ENCODE measurements at regions not wholly inside any gene's neighbourhood (a gene's known extent, or its start where the extent isn't known, plus 50 kb on each side); places are given as distances from the start of the nearest gene placed in this dataset.

- TF ChIP-seq, protein P1, sequence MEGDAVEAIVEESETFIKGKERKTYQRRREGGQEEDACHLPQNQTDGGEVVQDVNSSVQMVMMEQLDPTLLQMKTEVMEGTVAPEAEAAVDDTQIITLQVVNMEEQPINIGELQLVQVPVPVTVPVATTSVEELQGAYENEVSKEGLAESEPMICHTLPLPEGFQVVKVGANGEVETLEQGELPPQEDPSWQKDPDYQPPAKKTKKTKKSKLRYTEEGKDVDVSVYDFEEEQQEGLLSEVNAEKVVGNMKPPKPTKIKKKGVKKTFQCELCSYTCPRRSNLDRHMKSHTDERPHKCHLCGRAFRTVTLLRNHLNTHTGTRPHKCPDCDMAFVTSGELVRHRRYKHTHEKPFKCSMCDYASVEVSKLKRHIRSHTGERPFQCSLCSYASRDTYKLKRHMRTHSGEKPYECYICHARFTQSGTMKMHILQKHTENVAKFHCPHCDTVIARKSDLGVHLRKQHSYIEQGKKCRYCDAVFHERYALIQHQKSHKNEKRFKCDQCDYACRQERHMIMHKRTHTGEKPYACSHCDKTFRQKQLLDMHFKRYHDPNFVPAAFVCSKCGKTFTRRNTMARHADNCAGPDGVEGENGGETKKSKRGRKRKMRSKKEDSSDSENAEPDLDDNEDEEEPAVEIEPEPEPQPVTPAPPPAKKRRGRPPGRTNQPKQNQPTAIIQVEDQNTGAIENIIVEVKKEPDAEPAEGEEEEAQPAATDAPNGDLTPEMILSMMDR (IDR thresholded peaks at IDR 0.05) = peak; percentile 44
- TF ChIP-seq ZFX (IDR thresholded peaks at IDR 0.05; ENCODE audit: borderline replicate concordance) = no peak
Measured at GRCh38 chr2:4715065-4715464, 977.1 kb upstream of the SOX11 start.
